Neural cell (in vitro differentiated cells): ENCODE measurements at regions not wholly inside any gene's neighbourhood (a gene's known extent, or its start where the extent isn't known, plus 50 kb on each side); places are given as distances from the start of the nearest gene placed in this dataset.

Experiments
- CTCF ChIP-seq: fragments of 450-650 bp; IDR thresholded peaks from 2 replicates; pipeline ENCODE4 v1.5.1; 2014; ENCODE audit warnings: antibody characterized with exemption, mild to moderate bottlenecking, moderate library complexity; ENCODE audit not compliant: poor library complexity, severe bottlenecking
- EP300 ChIP-seq: fragments of 450-650 bp; conservative IDR thresholded peaks from 2 replicates; pipeline ENCODE4 v1.6.1; 2014; ENCODE audit warnings: antibody characterized with exemption, mild to moderate bottlenecking, moderate library complexity; ENCODE audit not compliant: poor library complexity, severe bottlenecking
- EZH2 ChIP-seq: fragments of 200-600, 300-800 bp; shearing (Covaris generic), sonication (generic); IDR thresholded peaks from 2 replicates; pipeline ENCODE4 v1.6.1; 2014; ENCODE audit warnings: antibody characterized with exemption, low read length, borderline replicate concordance, mild to moderate bottlenecking; ENCODE audit not compliant: insufficient read depth, poor library complexity, severe bottlenecking
- POLR2AphosphoS5 ChIP-seq: IDR thresholded peaks from 2 replicates; pipeline ENCODE4 v1.6.1; 2012
- REST ChIP-seq: IDR thresholded peaks from 2 replicates; pipeline ENCODE4 v1.6.1; 2012; ENCODE audit warnings: borderline replicate concordance
- SMC3 ChIP-seq: fragments of 450-650 bp; conservative IDR thresholded peaks from 2 replicates; pipeline ENCODE4 v1.6.1; 2014; ENCODE audit warnings: antibody characterized with exemption, mild to moderate bottlenecking, moderate library complexity; ENCODE audit not compliant: poor library complexity
- TAF1 ChIP-seq: IDR thresholded peaks from 2 replicates; pipeline ENCODE4 v1.6.1; 2012; ENCODE audit warnings: low read depth

GRCh38 chr10:78207216-78207615 lies 173.6 kb downstream of the RPS24 start:
- TF ChIP-seq EZH2 (no peak), CTCF (no peak), TAF1 (no peak), POLR2AphosphoS5 (no peak), SMC3 (no peak), REST (no peak), EP300 (no peak)
